Small intestine (tissue), 7 donors: ENCODE measurements at regions not wholly inside any gene's neighbourhood (a gene's known extent, or its start where the extent isn't known, plus 50 kb on each side); places are given as distances from the start of the nearest gene placed in this dataset.

ENCODE experiments used
- DNase-seq, 2 donors: peaks; one replicate each; pipeline versions ENCODE4 v3.0.0 to v3.0.0-alpha.2; 2013
- FAIRE-seq: peaks from 2 replicates; lab custom pipeline; 2012; peaks lifted over from hg19 to GRCh38; lab: Jason Lieb, UNC
- H3K27ac ChIP-seq, 3 donors: one replicate each; pipeline ENCODE4 v1.5.1; 2013; ENCODE audit warnings: low read length in 2 of 3, mild to moderate bottlenecking in 2 of 3, control low read depth in 1 of 3, inconsistent platforms in 1 of 3, low read depth in 1 of 3, moderate library complexity in 1 of 3
- H3K27me3 ChIP-seq, 3 donors: one replicate each; pipeline ENCODE4 v1.6.1; 2013; ENCODE audit warnings: low read length in 3 of 3, inconsistent platforms in 1 of 3; ENCODE audit not compliant: control insufficient read depth in 3 of 3, insufficient read depth in 3 of 3
- H3K36me3 ChIP-seq, 3 donors: one replicate each; pipeline ENCODE4 v1.6.1; 2013; ENCODE audit warnings: low read length in 3 of 3, inconsistent platforms in 1 of 3, low read depth in 1 of 3, mild to moderate bottlenecking in 1 of 3, moderate library complexity in 1 of 3; ENCODE audit not compliant: control insufficient read depth in 3 of 3, insufficient read depth in 2 of 3
- H3K4me1 ChIP-seq, 3 donors: one replicate each; pipeline ENCODE4 v1.6.1; 2013; ENCODE audit warnings: low read length in 2 of 3, inconsistent platforms in 1 of 3, low read depth in 1 of 3, mild to moderate bottlenecking in 1 of 3, moderate library complexity in 1 of 3; ENCODE audit not compliant: control insufficient read depth in 3 of 3, insufficient read depth in 2 of 3
- H3K4me3 ChIP-seq, 3 donors: one replicate each; pipeline ENCODE4 v1.5.1; 2013; ENCODE audit warnings: low read length in 3 of 3, control low read depth in 1 of 3, inconsistent platforms in 1 of 3, low read depth in 1 of 3, mild to moderate bottlenecking in 1 of 3, moderate library complexity in 1 of 3
- H3K9me3 ChIP-seq, 2 donors: one replicate each; pipeline ENCODE4 v1.6.1; 2013; ENCODE audit warnings: low read depth in 1 of 2, low read length in 1 of 2; ENCODE audit not compliant: control insufficient read depth in 2 of 2, insufficient read depth in 1 of 2
- WGBS, 3 donors: extraction: QIAGEN DNeasy Blood & Tissue Kit; methylation state at CpG; one replicate each; pipeline ENCODE4 v1.1.7; 2013; 5-methylcytosine and 5-hydroxymethylcytosine counted together
- donor health status: healthy with polysubstance abuse.
- donor health status: control.
- donor health status: control.
- donor health status: Bipolar disorder and iron deficiency.
- donor health status: healthy.

DNA sequence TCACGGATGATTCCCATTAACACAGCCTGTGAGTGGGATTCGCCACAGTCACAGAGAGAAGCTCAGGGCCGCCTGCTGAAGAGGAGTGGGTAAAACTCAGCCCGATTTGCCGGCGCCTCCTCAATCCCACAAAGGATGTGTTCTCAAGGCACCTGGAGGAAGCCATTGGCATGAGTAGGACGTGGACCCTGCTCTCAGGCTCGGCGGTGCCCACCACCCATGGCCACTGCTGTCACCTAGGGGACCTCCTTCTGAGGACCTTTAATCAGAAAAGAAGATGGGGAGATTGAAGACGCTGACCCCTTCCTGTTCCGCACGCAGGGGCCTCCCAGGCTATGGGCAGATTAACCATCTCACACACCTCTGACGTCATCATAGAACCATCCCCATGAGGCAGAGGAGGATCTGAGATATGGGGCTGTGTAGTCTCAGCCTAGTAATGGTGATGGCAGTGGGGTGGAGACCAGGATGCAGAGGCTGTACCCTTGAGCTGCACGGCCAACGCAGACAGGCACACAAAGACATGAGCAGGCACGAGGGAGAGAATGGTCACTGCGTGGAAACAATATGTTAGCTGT, 571.8 kb downstream of the BRD1 start:
- no peak overlapping the region for H3K4me3 ChIP-seq
- H3K4me1 ChIP-seq = no peaks in the 10 kb centered on the region
- DNase-seq (no peak), FAIRE-seq (no peak)
- 80 to 83% (median 83%) methylated on average over 17 of the region's 17 CpGs for WGBS, 3 donors
- H3K27me3 ChIP-seq = peaks cover 0 to 4% (median 0%) of the 10 kb centered on the region in 3 donors
- H3K9me3 ChIP-seq = no peaks in the 10 kb centered on the region
- no peak overlapping the region for H3K27ac ChIP-seq
- no peaks in the 10 kb centered on the region for H3K36me3 ChIP-seq

DNA sequence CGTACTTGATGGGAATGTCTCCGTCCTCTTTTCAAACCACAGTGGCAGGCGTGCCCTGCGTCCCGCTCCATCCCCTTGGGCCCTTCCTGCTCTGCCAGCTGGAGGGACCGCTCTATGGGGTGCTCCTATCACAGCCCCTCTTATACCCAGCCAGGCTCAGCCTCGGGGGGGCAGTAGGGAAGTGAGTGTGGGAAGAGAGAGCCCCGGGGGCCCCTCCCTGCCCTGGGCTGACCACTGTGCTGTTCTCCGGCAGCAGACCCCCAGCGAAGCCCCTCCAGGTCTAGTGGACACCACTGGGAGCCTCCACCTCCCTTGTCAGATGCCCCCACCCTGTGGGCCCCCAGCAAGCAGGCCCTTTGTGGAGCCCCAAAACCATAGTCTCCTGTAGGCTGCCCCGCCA, 572.5 kb downstream of the BRD1 start:
- 81 to 87% (median 81%) methylated on average over 7 to 11 of the region's 11 CpGs for WGBS, 3 donors
- FAIRE-seq (no peak), DNase-seq (no peak)

DNA sequence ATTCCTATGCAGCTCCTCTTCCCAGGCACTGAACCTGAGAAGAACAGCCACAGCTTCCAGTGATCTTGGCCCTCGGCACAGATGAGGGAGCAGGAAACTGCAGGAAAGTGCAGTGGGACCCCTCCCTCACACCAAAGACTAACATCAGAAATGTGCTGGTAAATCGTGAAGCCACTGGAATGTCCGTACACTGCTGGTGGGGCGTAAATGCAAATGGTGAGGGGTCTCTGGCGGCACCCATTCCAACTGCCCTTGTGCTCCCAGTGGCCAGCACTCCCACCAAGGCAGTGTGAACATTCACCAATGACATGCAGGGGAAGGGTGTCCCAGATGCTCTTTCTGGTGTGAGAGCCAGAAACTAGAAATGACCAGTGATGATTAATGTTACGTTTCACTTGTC, 574.0 kb downstream of the BRD1 start:
- Histone ChIP-seq H3K27ac (no peak overlapping the region), H3K9me3 (no peaks in the 10 kb centered on the region), H3K4me3 (no peak overlapping the region), H3K4me1 (no peaks in the 10 kb centered on the region), H3K36me3 (no peaks in the 10 kb centered on the region), H3K27me3 (peaks cover 0 to 4% (median 0%) of the 10 kb centered on the region in 3 donors)
- FAIRE-seq (no peak), DNase-seq (no peak)
- WGBS, 3 donors = 81 to 91% (median 88%) methylated on average over 6 of the region's 6 CpGs

More for the DNA sequence above, 572.5 kb downstream of the BRD1 start:
- H3K4me1 ChIP-seq = no peaks in the 10 kb centered on the region
- no peaks in the 10 kb centered on the region for H3K36me3 ChIP-seq
- H3K9me3 ChIP-seq = no peaks in the 10 kb centered on the region
- H3K27me3 ChIP-seq = peaks cover 0 to 4% (median 0%) of the 10 kb centered on the region in 3 donors
- no peak overlapping the region for H3K27ac ChIP-seq
- no peak overlapping the region for H3K4me3 ChIP-seq

DNA sequence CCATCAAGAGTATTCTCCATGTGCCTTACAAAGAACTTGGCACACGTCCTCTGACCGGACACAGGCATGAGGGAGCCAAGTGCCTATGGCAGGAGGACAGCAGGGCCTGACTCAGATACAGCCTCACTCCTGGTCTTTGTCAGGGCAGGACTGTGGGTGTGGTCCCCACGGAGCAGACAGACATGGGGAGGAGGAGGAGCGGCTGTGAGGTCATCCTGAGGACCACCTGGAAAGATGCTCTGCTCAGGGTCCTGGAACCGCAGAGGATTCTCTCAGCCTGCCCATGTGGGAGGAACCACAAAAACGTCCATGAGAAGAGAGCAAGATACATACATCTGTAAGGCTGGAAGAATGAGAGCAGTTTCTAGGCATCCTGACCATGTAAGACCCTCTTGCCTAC, 576.3 kb downstream of the BRD1 start:
- DNase-seq = no peak
- peaks cover 0 to 4% (median 0%) of the 10 kb centered on the region in 3 donors for H3K27me3 ChIP-seq
- H3K4me3 ChIP-seq = no peak overlapping the region
- H3K9me3 ChIP-seq = no peaks in the 10 kb centered on the region
- no peak for FAIRE-seq
- H3K36me3 ChIP-seq = no peaks in the 10 kb centered on the region
- 54 to 73% (median 64%) methylated on average over 6 of the region's 6 CpGs for WGBS, 3 donors
- H3K27ac ChIP-seq = no peak overlapping the region
- no peaks in the 10 kb centered on the region for H3K4me1 ChIP-seq

DNA sequence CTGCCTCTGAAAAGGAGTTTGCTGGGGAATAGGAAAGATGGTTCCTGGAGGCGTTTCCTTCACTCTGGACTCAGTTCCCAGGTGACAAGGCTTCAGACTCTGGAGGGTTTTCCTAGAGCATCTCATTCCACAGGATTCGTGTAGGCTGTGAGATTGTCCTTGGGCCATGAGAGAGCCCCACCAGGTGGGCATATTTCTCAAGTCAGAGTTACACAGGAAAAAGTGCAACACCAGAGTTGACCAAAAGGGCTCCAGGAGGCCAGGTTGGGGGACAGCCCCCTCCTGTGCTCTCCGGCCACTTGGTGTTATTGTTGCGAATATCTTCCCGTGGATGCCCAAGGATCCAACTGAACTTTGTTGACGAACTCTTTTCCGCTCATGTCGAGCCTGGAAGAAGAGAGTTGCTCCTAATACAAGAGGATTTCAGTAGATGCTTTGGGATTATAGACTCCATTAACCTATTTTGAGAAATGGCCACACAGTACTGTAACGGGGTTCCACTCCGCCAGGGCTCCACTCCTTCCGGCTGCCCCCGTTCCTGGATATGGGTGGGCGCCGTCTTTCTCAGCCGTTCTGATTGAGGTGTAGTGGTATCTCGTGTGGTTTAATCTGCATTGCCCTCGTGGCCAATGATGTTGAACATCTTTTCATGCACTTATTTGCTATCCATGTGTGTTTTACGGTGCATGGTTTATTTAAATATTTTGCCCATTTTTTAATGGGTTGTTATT, 580.3 kb downstream of the BRD1 start:
- no peaks in the 10 kb centered on the region for H3K4me1 ChIP-seq
- no peaks in the 10 kb centered on the region for H3K36me3 ChIP-seq
- DNase-seq = no peak
- H3K4me3 ChIP-seq = no peak overlapping the region
- H3K9me3 ChIP-seq = no peaks in the 10 kb centered on the region
- WGBS, 3 donors = 82 to 86% (median 86%) methylated on average over 18 of the region's 18 CpGs
- peaks cover 0 to 4% (median 0%) of the 10 kb centered on the region in 3 donors for H3K27me3 ChIP-seq
- FAIRE-seq = no peak
- H3K27ac ChIP-seq = no peak overlapping the region

DNA sequence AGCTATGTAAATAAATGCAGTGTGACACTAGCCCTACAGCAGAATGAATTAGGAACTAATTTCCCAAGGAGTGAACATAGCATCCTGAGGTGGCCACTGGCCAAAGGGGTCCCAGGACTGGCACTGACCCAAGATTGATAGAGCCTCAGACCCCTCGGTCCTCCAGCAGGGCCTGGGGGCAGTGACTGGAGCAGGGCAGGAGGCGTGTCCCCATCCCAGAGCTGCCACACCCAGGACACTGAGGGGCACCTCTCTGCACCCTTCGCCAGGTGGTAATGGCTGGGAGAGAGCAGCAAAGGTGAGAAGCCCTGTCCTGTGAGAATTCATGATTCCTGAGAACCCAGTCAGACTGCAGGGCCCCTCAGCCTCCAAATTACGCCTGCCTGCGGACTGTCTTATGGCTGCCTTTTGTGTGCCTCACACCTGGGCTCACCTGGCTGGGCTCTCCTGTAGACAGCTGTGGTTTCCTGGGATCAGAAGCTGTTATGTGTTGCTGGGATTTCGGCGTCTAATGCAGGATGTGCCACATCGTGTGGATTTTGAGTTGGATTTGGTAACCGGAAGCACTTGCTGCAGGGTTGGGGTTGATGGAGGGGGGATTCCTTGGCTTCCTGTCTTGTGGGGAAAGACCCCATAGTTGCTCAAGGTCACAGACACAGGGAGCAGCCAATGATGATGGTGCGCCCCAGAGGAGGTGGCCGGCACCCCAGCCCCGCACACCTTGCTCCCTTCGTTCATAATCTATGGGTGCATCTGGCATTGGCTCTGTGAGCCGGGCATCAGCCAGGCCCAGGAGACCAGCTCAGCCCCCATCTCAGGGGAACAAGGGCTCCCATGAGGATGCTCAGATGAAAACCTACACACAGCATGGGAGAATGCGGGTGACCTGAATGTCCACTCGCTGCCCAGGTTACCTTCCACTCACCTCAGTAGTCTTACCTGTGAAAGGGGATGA, 582.9 kb downstream of the BRD1 start:
- 87 to 91% (median 89%) methylated on average over 16 of the region's 16 CpGs for WGBS, 3 donors
- DNase-seq = no peak
- H3K9me3 ChIP-seq = no peaks in the 10 kb centered on the region

DNA sequence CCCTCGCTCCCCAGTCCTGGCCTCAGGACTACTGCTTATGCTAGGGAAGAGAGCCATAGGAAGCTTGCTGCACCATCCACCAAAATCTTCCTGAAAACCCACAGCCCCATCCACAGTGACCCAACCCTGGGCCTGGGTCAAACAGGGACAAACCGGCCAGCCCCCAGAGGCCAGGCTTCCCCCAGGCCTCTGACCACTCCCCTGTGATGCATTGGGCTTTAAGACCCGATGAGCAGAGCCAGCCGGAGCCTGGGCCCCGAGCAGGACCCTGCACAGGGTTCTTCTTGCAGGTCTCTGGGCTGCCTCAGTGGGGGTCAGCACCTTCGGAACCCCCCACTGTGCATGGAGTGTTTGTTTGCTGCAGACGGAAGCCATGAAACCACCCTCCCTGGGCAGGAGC, 583.7 kb downstream of the BRD1 start:
- FAIRE-seq (no peak), DNase-seq (no peak)
- no peaks in the 10 kb centered on the region for H3K27me3 ChIP-seq
- no peaks in the 10 kb centered on the region for H3K9me3 ChIP-seq
- no peaks in the 10 kb centered on the region for H3K4me1 ChIP-seq
- H3K4me3 ChIP-seq = no peak overlapping the region
- H3K27ac ChIP-seq = no peak overlapping the region
- no peaks in the 10 kb centered on the region for H3K36me3 ChIP-seq
- 64 to 82% (median 78%) methylated on average over 7 of the region's 7 CpGs for WGBS, 3 donors

More for the DNA sequence above, 582.9 kb downstream of the BRD1 start:
- no peak overlapping the region for H3K27ac ChIP-seq
- H3K27me3 ChIP-seq = no peaks in the 10 kb centered on the region
- H3K4me3 ChIP-seq = no peak overlapping the region
- H3K36me3 ChIP-seq = no peaks in the 10 kb centered on the region
- no peaks in the 10 kb centered on the region for H3K4me1 ChIP-seq
- no peak for FAIRE-seq

DNA sequence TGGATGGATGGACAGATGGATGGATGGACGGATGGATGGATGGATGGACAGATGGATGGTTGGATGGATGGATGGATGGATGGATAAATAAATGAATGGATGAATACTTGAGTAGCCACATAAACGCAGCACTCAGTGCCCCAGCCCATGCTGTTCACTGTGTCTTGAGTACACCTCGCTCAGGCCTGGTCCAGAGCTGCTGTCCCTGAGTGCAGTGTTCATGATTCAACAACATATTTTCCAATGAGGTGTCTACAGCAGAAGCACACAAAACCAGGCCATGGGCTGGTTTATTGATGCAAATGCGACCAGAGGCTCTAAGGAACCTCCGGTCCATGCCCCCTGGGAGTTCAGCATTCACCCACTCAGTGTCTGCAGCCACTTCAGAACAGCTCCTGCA, 584.3 kb downstream of the BRD1 start:
- DNase-seq (no peak), FAIRE-seq (no peak)
- 80 to 89% (median 81%) methylated on average over 5 of the region's 5 CpGs for WGBS, 3 donors
- Histone ChIP-seq H3K27me3 (no peaks in the 10 kb centered on the region), H3K4me1 (no peaks in the 10 kb centered on the region), H3K27ac (no peak overlapping the region), H3K4me3 (no peak overlapping the region), H3K36me3 (no peaks in the 10 kb centered on the region), H3K9me3 (no peaks in the 10 kb centered on the region)
